ENCODE measurements at regions not wholly inside any gene's neighbourhood (a gene's known extent, or its start where the extent isn't known, plus 50 kb on each side); places are given as distances from the start of the nearest gene placed in this dataset.

GRCh38 chr14:66119606-66120231 is 366.5 kb upstream of the CCDC196 start:
- DNase-seq, result no peak

GRCh38 chr14:66120402-66120801 is 365.8 kb upstream of the CCDC196 start:
- DNase-seq, result no peak

DNA sequence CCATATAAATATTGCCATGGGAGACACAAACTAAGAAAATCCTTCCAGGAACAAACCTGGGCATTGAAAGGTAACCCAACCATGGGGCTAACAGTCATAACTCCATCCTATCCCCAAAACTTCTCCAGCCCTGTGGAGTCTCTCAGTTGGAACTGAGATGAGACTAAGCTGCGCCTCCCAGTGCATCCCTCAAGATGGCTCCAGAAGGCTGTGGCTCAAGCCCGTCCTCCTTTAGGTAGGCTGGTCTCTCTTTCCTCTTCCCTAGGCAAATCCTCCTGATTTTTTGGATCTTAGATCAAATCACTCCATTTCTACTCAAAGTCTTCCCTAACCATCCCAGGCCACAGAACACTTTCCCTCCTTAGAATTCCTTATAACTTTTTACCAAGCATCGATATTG is 364.3 kb upstream of the CCDC196 start:
- no peak for DNase-seq

DNA sequence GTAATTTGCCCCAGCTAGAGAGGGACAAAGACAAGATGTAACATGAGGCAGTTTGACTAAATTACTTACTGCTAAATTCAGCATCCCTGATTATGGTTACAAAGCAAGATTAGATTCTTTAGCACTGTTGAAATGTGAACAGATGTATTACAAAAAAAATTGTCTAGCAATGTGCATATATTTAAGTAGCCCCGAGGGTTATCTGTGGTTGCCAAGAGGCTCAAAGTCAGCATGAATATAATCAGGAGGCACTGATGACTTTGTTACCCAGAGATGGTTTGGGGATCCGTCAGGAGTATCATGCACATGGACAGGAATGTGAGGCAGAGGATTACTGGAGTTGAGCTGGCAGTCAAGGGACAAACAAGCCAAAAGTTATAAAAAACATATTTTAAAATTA is 356.9 kb upstream of the CCDC196 start:
- DNase-seq, result no peak

- no peak for DNase-seq
These were observed 355.1 kb upstream of the CCDC196 start for GRCh38 chr14:66131111-66131510.

DNA sequence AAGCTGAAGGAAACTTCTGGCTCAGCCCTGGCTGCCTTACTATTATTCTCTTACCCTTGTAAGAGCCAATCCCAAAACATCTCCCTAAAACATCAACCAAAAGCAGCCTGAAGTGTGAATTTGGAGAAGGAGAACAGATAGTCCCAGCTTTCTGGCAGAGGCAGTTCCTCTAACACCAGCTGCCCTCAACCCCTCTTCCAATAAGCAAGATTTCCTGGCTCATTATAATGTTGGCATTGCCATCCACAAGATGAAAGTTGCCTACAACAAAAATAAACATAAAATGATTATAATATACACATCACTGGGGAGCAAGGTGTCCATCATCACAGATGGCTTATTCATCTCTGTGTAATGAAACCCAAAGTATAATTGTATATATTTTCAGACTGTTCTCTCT is 352.5 kb upstream of the CCDC196 start:
- no peak for DNase-seq

- DNase-seq, result no peak
These were observed 350.3 kb upstream of the CCDC196 start for GRCh38 chr14:66135831-66136230.

- DNase-seq, result no peak
These were observed 349.1 kb upstream of the CCDC196 start for GRCh38 chr14:66137081-66137480.

DNA sequence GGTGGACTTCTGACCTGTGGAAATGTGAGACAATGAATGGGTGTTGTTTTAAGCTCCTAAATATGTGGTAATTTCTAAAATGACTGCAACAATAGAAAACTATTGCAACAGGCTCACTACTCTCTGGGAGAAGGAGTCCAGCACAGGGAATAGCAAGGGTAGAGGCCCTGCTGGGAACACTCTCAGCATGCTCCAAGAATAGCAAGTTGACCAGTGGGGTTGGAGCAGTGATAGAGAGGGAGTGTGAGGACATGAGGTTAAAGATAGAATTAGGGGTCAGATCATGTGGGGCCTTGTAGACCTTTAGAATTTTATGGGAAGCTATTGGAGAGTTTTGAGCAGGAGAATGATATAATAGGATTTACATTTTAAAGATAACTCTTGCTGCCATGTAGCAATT is 346.7 kb upstream of the CCDC196 start:
- DNase-seq, result no peak

- DNase-seq, result no peak
These were observed 345.8 kb upstream of the CCDC196 start for GRCh38 chr14:66140213-66140918.

- DNase-seq, result no peak
These were observed 345.2 kb upstream of the CCDC196 start for GRCh38 chr14:66140963-66141362.

GRCh38 chr14:66141733-66142132 is 344.4 kb upstream of the CCDC196 start:
- DNase-seq, result no peak

DNA sequence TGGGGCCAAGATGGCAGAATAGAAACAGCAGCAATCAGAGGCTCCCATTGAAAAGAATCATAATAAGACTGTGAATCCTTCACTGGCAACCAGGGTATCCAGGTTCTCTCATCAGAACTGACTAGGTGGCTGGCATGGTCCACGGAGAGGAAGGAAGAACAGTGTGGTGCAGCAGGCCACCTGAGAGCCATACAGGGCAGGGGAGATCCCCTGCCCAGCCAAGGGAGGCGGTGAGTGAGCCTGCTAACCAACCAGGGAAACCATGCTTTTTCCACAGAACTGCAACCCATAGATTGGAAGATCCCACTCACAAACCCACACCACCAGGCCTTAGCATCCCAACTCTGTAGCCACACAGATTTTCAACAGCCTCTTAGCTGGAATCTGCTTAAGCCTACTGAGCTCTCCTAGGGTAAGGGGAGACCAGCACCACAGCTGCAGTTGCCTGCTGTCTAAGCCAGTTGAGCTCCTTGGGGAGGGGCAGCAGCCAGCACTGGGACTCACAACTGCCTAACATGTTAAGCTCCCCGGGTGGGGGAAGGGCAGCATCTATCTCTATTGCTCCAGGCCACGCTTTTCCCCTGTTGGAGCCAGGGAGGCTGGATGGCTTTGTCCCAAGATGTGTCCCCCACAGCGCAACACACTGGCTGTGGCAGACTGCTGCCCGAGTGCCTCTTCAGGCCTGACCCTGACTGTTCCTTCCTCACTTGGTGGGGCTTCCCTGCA is 342.6 kb upstream of the CCDC196 start:
- no peak for DNase-seq

- no peak for DNase-seq
These were observed 333.9 kb upstream of the CCDC196 start for GRCh38 chr14:66152302-66152701.

- DNase-seq, result no peak
These were observed 333.4 kb upstream of the CCDC196 start for GRCh38 chr14:66152747-66153146.

DNA sequence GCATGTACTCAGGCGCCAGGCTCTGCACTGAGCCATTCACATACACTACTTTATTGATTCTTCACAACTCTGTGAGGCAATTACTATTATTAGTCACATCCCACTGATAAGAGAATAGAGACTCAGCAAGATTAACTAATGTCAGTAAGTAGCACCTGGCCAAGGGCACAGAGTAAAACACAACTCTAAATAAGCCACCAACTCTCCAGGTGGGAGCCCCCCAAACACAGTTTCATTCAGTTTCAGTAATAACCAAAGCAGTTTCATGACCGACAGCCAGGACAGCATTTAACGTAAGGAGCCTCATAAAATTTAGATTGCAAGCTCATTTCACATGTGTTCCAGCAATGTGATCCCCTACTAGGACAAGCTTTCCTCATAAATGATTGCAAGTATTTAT is 323.1 kb upstream of the CCDC196 start:
- no peak for DNase-seq

- no peak for DNase-seq
These were observed 320.8 kb upstream of the CCDC196 start for GRCh38 chr14:66165337-66165736.

DNA sequence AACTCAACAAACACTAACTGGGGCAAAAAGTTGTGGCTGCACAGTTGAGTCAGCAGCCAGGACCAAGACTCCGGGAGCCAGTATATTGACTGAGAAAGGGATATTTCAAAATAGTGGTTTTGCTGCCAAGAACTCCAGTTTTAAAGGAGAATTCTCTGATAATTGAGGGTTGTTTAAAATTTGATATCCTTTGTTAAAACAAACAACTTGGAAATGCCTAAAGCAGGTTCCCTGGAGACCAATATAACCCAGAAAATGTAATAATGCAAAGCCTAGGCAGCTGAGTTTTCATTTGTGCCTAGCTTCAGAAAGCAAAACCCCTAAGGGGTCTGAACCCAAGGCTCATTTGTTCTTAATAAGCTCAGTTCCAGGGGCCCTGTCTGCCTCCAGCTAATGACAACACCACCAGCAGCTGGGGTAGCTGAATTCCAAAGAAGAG is 311.7 kb upstream of the CCDC196 start:
- DNase-seq, result peak; percentile 7

- no peak for DNase-seq
These were observed 308.2 kb upstream of the CCDC196 start for GRCh38 chr14:66177935-66178334.

DNA sequence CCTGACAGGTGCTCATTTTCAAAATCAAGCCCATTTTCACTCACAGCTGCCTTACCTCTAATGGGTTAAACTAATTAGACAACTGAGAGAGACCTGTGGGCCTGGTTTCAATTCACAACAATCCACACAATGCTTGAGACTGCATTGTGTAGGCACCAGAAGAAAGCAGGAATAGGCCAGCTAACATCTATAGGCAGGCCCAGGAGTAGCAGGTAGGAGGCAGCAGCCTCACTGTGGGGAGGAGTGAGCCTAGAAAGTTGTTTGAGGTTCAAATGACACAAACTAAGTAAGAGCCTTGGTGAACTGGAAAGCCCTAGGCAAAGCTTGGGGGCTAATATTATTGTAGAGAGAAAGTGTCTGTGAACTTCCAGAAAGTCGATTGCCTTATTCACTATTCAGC is 289.5 kb upstream of the CCDC196 start:
- no peak for DNase-seq

GRCh38 chr14:66197276-66197675 is 288.9 kb upstream of the CCDC196 start:
- DNase-seq, result no peak

GRCh38 chr14:66206554-66206953 is 279.6 kb upstream of the CCDC196 start:
- DNase-seq, result no peak

DNA sequence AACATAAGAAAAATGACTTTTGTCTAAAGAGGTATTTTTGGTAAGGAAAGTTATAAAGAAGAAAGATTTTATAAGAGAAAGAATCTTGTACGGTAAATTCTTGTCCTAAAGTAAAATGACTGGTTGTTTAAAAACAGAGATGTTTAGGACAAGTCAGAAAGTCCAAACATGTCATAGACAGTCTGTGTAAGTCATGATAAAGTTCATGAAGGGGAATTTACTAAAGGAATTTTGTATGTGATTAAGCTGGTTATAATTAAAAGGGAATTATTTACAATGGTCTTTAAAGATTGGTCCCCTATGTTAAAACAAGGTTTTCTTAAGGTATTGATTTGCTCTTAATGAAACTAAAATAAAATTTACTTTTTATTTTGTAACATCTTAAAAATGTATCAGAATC is 269.4 kb upstream of the CCDC196 start:
- no peak for DNase-seq

DNA sequence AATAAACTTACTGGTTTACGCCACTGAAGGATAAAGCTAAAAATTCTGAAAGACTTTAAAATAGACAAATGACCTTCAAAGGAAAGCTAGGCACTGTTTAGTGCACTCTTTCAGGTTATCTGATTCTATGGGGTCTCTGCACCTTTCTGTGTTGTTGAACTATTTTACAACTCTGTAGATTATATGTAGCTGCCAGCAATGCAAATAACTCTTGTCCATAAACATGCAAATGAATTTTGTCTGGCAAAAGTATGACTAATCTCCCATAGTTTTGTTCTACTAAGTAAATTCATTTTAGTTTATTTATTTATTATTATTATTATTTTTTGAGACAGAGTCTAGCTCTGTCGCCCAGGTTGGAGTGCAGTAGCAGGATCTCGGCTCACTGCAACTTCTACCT is 266.3 kb upstream of the CCDC196 start:
- DNase-seq, result no peak

Data from fibroblast of skin of back (primary cell).